ENCODE measurements at regions not wholly inside any gene's neighbourhood (a gene's known extent, or its start where the extent isn't known, plus 50 kb on each side); places are given as distances from the start of the nearest gene placed in this dataset.
"Not testable (repeated sequence)": the region's sequence is repeated elsewhere in the genome, so short reads cannot be mapped to it uniquely, and the experiment has no call there.

DNA sequence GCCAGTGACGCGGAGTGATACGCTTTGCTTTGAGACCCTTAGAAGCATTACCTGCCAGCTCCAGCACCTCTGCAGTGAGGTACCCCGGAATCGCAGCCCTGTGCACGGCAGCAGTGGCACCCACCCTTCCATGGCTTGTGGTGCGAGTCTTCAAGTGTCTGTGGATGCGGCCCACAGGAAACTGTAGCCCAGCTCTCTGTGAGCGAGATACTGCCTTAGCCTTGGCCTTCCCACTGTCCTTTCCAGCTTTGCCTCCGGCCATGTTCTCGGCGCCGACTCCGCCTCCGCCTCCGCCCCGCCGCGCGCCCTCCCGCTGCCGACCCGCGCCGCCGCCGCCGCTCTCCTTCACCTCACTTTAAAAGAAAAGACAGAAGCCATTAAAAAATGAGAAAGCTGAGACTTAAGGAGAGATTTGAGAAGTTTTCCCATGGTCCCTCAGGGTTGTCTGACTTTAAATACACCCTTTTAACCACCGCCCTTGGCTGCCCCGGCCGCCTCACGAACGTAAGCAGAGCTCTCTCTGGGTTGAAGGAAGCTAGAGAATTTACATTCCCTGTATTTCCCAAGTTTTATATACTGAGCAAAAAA is 78.5 kb upstream of the FAM174B start:
- Histone ChIP-seq H3K27me3 (ENCODE audit: insufficient read depth, insufficient read length) (no peaks in the 10 kb centered on the region), H3K36me3 (ENCODE audit: insufficient read depth, insufficient read length, low read length) (no peaks in the 10 kb centered on the region), H3K9me3 (ENCODE audit: insufficient read depth, low read length) (no peaks in the 10 kb centered on the region), H3K9ac (ENCODE audit: insufficient read length, low read depth) (peak overlapping the region; percentile 67), H3K4me1 (ENCODE audit: insufficient read depth, insufficient read length) (no peaks in the 10 kb centered on the region), H3K4me3 (ENCODE audit: insufficient read length, low read depth) (peak overlapping the region; percentile 44)
- DNase-seq (ENCODE audit: low read depth, low spot score), result no peak
- TF ChIP-seq YY1 (IDR thresholded peaks at IDR 0.05; ENCODE audit: insufficient read depth, insufficient read length) (no peak), SUZ12 (IDR thresholded peaks at IDR 0.05; ENCODE audit: extremely low read depth, insufficient read depth, insufficient read length) (no peak), ZNF274 (IDR thresholded peaks at IDR 0.05; ENCODE audit: low read depth, low read length) (no peak)

DNA sequence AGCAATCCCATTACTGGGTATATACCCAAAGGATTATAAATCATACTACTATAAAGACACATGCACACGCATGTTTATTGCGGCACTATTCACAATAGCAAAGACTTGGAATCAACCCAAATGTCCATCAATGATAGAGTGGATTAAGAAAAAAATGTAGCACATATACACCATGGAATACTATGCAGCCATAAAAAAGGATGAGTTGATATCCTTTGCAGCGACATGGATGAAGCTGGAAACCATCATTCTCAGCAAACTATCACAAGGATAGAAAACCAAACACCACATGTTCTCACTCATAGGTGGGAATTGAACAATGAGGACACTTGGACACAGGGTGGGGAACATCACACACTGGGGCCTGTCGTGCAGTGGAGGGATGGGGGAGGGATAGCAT is 83.7 kb upstream of the FAM174B start:
- H3K36me3 ChIP-seq (ENCODE audit: insufficient read depth, insufficient read length, low read length); H3K4me3 ChIP-seq (ENCODE audit: insufficient read length, low read depth); H3K9me3 ChIP-seq (ENCODE audit: insufficient read depth, low read length); H3K27me3 ChIP-seq (ENCODE audit: insufficient read depth, insufficient read length); H3K4me1 ChIP-seq (ENCODE audit: insufficient read depth, insufficient read length); H3K9ac ChIP-seq (ENCODE audit: insufficient read length, low read depth); DNase-seq (ENCODE audit: low read depth, low spot score): not testable (repeated sequence)

DNA sequence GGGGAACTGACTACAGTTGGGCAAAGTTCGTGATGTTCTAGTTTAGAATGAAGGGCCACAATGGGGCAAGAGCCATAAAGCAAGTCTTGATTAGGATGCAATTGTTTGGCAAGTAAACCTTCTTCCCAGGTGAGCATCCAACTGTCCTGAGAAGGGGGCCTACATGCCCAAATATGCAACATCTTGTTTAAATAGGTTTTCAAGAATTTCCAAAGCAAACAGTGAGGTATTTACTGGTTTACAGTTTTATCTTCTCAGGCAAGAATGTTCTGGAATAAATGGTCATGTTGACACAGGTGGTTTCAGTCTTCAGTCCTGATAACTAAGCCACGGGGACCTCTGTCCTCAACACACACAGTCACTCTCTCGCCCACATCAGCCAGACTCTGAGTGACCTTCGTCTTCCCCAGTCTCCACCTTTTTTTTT is 90.3 kb upstream of the FAM174B start:
- Histone ChIP-seq H3K4me1 (ENCODE audit: insufficient read depth, insufficient read length) (peaks cover 4% of the 10 kb centered on the region), H3K27me3 (ENCODE audit: insufficient read depth, insufficient read length) (no peaks in the 10 kb centered on the region), H3K4me3 (ENCODE audit: insufficient read length, low read depth) (no peak overlapping the region), H3K9ac (ENCODE audit: insufficient read length, low read depth) (no peak overlapping the region), H3K36me3 (ENCODE audit: insufficient read depth, insufficient read length, low read length) (no peaks in the 10 kb centered on the region), H3K9me3 (ENCODE audit: insufficient read depth, low read length) (peaks cover 4% of the 10 kb centered on the region; the same call in 1 of the 2 replicates)
- no peak for DNase-seq (ENCODE audit: low read depth, low spot score)
- no peak for TF ChIP-seq YY1 (IDR thresholded peaks at IDR 0.05; ENCODE audit: insufficient read depth, insufficient read length)
- TF ChIP-seq SUZ12 (IDR thresholded peaks at IDR 0.05; ENCODE audit: extremely low read depth, insufficient read depth, insufficient read length), result no peak
- TF ChIP-seq ZNF274 (IDR thresholded peaks at IDR 0.05; ENCODE audit: low read depth, low read length), result no peak

DNA sequence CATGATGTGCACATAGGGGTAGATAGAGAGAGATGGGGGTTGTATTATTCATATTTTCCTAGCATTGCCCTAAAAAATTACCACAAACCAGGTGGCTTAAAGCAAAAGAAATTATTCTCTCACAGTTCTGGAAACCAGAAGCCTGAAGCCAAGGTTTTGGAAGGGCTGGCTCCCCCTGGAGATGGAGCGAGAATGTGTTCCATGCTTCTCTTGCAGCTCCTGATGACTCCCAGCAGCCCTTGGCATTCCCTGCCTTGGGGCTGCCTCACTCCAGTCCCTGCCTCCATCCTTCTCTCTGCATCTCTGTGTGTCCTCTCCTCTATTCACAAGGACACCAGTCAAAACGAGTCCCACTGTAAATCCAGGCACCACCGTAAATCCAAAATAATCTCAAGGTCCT is 91.5 kb upstream of the FAM174B start:
- no peak overlapping the region for H3K4me3 ChIP-seq (ENCODE audit: insufficient read length, low read depth)
- no peak for TF ChIP-seq SUZ12 (IDR thresholded peaks at IDR 0.05; ENCODE audit: extremely low read depth, insufficient read depth, insufficient read length)
- H3K27me3 ChIP-seq (ENCODE audit: insufficient read depth, insufficient read length), result no peaks in the 10 kb centered on the region
- H3K9ac ChIP-seq (ENCODE audit: insufficient read length, low read depth), result no peak overlapping the region
- H3K9me3 ChIP-seq (ENCODE audit: insufficient read depth, low read length), result peaks cover 4% of the 10 kb centered on the region; the same call in 1 of the 2 replicates
- H3K36me3 ChIP-seq (ENCODE audit: insufficient read depth, insufficient read length, low read length), result no peaks in the 10 kb centered on the region
- peaks cover 4% of the 10 kb centered on the region for H3K4me1 ChIP-seq (ENCODE audit: insufficient read depth, insufficient read length)
- DNase-seq (ENCODE audit: low read depth, low spot score), result no peak

DNA sequence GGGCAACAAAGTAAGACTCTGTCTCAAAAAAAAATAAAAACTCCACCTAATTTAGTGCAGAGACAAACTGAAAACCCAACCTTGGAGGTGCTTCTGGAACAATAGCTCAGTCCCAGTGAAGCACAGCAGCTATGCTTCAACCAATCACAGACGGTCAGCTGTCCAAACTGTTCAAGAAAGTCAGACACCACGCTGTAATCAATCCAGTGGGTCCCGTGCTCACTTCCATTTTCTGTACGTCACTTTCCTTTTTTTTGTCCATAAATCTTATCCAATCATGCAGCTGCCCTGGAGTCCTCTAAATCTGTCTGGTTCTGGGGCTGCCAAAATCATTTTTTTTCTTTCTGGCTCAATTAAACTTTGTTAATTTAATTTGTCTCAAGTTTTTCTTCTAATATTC is 93.6 kb upstream of the FAM174B start:
- H3K9ac ChIP-seq (ENCODE audit: insufficient read length, low read depth), result no peak overlapping the region
- H3K4me1 ChIP-seq (ENCODE audit: insufficient read depth, insufficient read length), result no peaks in the 10 kb centered on the region
- H3K27me3 ChIP-seq (ENCODE audit: insufficient read depth, insufficient read length), result no peaks in the 10 kb centered on the region
- no peaks in the 10 kb centered on the region for H3K36me3 ChIP-seq (ENCODE audit: insufficient read depth, insufficient read length, low read length)
- H3K9me3 ChIP-seq (ENCODE audit: insufficient read depth, low read length), result peaks cover 4% of the 10 kb centered on the region; the same call in 1 of the 2 replicates
- no peak overlapping the region for H3K4me3 ChIP-seq (ENCODE audit: insufficient read length, low read depth)
- DNase-seq (ENCODE audit: low read depth, low spot score), result no peak
- TF ChIP-seq ZNF274 (IDR thresholded peaks at IDR 0.05; ENCODE audit: low read depth, low read length), result no peak
- TF ChIP-seq SUZ12 (IDR thresholded peaks at IDR 0.05; ENCODE audit: extremely low read depth, insufficient read depth, insufficient read length), result no peak
- TF ChIP-seq YY1 (IDR thresholded peaks at IDR 0.05; ENCODE audit: insufficient read depth, insufficient read length), result no peak

DNA sequence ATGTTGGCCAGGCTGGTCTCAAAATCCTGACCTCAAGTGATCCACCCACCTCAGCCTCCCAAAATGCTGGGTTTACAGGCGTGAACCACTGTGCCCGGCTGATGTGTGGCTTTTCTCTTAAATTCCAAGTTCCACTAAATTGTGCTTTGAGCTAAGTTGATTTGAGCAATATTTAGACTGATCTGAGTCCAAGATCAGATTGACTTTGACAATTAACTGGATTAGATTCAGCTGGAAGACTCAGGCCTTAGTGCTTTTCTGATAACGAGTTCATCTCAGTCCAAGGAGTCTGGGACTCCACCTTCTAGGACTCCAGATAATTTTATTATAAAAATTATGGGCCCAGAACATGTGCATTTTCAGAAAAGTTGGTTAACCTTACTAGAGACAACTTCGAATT is 94.4 kb upstream of the FAM174B start:
- TF ChIP-seq YY1 (IDR thresholded peaks at IDR 0.05; ENCODE audit: insufficient read depth, insufficient read length) (no peak), SUZ12 (IDR thresholded peaks at IDR 0.05; ENCODE audit: extremely low read depth, insufficient read depth, insufficient read length) (no peak), ZNF274 (IDR thresholded peaks at IDR 0.05; ENCODE audit: low read depth, low read length) (no peak)
- Histone ChIP-seq H3K36me3 (ENCODE audit: insufficient read depth, insufficient read length, low read length) (no peaks in the 10 kb centered on the region), H3K27me3 (ENCODE audit: insufficient read depth, insufficient read length) (no peaks in the 10 kb centered on the region), H3K4me3 (ENCODE audit: insufficient read length, low read depth) (no peak overlapping the region), H3K4me1 (ENCODE audit: insufficient read depth, insufficient read length) (no peaks in the 10 kb centered on the region), H3K9ac (ENCODE audit: insufficient read length, low read depth) (no peak overlapping the region), H3K9me3 (ENCODE audit: insufficient read depth, low read length) (peaks cover 4% of the 10 kb centered on the region; the same call in 1 of the 2 replicates)
- no peak for DNase-seq (ENCODE audit: low read depth, low spot score)

DNA sequence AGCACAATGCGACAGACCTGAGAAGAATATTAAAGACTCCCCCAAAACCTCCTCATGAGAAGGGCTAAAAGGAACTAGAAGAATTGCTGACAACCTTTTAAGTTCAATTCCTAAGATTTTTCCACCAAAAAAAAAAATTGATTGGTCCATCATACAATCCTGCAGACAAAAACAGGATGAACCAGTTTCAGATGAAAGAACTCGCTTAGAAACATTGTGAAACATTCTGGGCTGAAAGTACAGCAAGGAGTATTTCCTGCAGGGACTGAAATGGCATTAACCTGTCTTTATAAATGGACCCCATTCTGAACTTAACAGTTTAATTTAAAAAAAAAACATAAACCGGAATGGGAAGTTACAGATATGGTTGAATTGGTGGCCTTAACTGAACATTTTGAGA is 96.0 kb upstream of the FAM174B start:
- TF ChIP-seq SUZ12 (IDR thresholded peaks at IDR 0.05; ENCODE audit: extremely low read depth, insufficient read depth, insufficient read length), result no peak
- TF ChIP-seq YY1 (IDR thresholded peaks at IDR 0.05; ENCODE audit: insufficient read depth, insufficient read length), result no peak
- TF ChIP-seq ZNF274 (IDR thresholded peaks at IDR 0.05; ENCODE audit: low read depth, low read length), result no peak
- Histone ChIP-seq H3K9me3 (ENCODE audit: insufficient read depth, low read length) (peaks cover 4% of the 10 kb centered on the region; the same call in 1 of the 2 replicates), H3K27me3 (ENCODE audit: insufficient read depth, insufficient read length) (no peaks in the 10 kb centered on the region), H3K4me1 (ENCODE audit: insufficient read depth, insufficient read length) (no peaks in the 10 kb centered on the region), H3K4me3 (ENCODE audit: insufficient read length, low read depth) (no peak overlapping the region), H3K9ac (ENCODE audit: insufficient read length, low read depth) (no peak overlapping the region), H3K36me3 (ENCODE audit: insufficient read depth, insufficient read length, low read length) (no peaks in the 10 kb centered on the region)
- no peak for DNase-seq (ENCODE audit: low read depth, low spot score)

- Histone ChIP-seq H3K9me3 (ENCODE audit: insufficient read depth, low read length) (no peaks in the 10 kb centered on the region), H3K36me3 (ENCODE audit: insufficient read depth, insufficient read length, low read length) (no peaks in the 10 kb centered on the region), H3K9ac (ENCODE audit: insufficient read length, low read depth) (no peak overlapping the region), H3K4me1 (ENCODE audit: insufficient read depth, insufficient read length) (no peaks in the 10 kb centered on the region), H3K4me3 (ENCODE audit: insufficient read length, low read depth) (no peak overlapping the region), H3K27me3 (ENCODE audit: insufficient read depth, insufficient read length) (no peaks in the 10 kb centered on the region)
- no peak for DNase-seq (ENCODE audit: low read depth, low spot score)
- TF ChIP-seq YY1 (IDR thresholded peaks at IDR 0.05; ENCODE audit: insufficient read depth, insufficient read length) (no peak), ZNF274 (IDR thresholded peaks at IDR 0.05; ENCODE audit: low read depth, low read length) (no peak), SUZ12 (IDR thresholded peaks at IDR 0.05; ENCODE audit: extremely low read depth, insufficient read depth, insufficient read length) (no peak)
Observed at GRCh38 chr15:92753591-92753990, 98.0 kb upstream of the FAM174B start.
